Testis (tissue), 2 donors: ENCODE measurements at regions not wholly inside any gene's neighbourhood (a gene's known extent, or its start where the extent isn't known, plus 50 kb on each side); places are given as distances from the start of the nearest gene placed in this dataset.

Source experiments
- CTCF ChIP-seq, 3 experiments: fragments of 450-650 bp in 2 of 3; fragments of 200-600 bp in 1 of 3; sonication (generic) in 1 of 3; IDR thresholded peaks; one replicate each; pipeline ENCODE4 v1.5.1; 2016 to 2019; ENCODE audit warnings: antibody characterized with exemption in 3 of 3, mild to moderate bottlenecking in 2 of 3, moderate library complexity in 1 of 3
- POLR2A ChIP-seq: fragments of 450-650 bp; IDR thresholded peaks from one replicate; pipeline ENCODE4 v1.6.1; 2017; ENCODE audit warnings: antibody characterized with exemption, mild to moderate bottlenecking, moderate library complexity

GRCh38 chr3:84692261-84692660 is 266.5 kb upstream of the CADM2 start:
- TF ChIP-seq POLR2A (no peak), CTCF (IDR thresholded peaks at IDR 0.05) (no peak)
